SK-N-MC (cell line): ENCODE measurements at regions not wholly inside any gene's neighbourhood (a gene's known extent, or its start where the extent isn't known, plus 50 kb on each side); places are given as distances from the start of the nearest gene placed in this dataset.

Source experiments
- EZH2 ChIP-seq: fragments of 200-600 bp; sonication (generic); IDR thresholded peaks from one replicate; pipeline ENCODE4 v1.6.1; 2017; ENCODE audit warnings: antibody characterized with exemption
- FOXP2 ChIP-seq: optimal IDR thresholded peaks from 2 replicates; pipeline ENCODE3; 2011; ENCODE audit warnings: mild to moderate bottlenecking, moderate library complexity; ENCODE audit not compliant: insufficient read depth; ENCODE audit errors: extremely low read length, control extremely low read depth
- POLR2AphosphoS5 ChIP-seq: IDR thresholded peaks from 2 replicates; pipeline ENCODE4 v1.6.1; 2012; ENCODE audit warnings: mild to moderate bottlenecking, low read depth, low read length, borderline replicate concordance

GRCh38 chr2:60213865-60214625 is 339.4 kb downstream of the BCL11A start:
- peak; percentile 25; the same call in 1 of the 2 replicates for TF ChIP-seq POLR2AphosphoS5
- TF ChIP-seq EZH2, result no peak
- peak; percentile 82 for TF ChIP-seq FOXP2
